ENCODE measurements at regions not wholly inside any gene's neighbourhood (a gene's known extent, or its start where the extent isn't known, plus 50 kb on each side); places are given as distances from the start of the nearest gene placed in this dataset.

DNA sequence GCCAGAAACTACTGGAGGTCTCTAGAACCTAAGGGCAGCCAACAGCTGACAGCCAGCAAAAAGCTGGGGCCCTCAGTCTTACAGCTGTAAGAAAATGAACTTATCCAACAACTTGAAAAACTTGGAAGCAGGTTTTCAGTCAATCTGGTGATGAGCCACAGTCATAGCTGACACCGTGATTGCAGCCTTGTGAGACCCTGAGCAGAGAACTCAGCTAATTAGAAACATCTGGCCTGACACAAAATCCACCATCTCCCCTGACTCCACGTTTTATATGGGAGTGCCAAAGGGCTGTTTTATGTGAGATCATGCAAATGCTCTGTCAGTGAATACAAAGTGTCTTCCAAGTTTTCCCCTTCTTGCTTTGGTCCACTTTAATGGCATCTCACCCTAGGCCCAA is 198.8 kb upstream of the DCAF8L1 start:
- TF ChIP-seq, protein P1, sequence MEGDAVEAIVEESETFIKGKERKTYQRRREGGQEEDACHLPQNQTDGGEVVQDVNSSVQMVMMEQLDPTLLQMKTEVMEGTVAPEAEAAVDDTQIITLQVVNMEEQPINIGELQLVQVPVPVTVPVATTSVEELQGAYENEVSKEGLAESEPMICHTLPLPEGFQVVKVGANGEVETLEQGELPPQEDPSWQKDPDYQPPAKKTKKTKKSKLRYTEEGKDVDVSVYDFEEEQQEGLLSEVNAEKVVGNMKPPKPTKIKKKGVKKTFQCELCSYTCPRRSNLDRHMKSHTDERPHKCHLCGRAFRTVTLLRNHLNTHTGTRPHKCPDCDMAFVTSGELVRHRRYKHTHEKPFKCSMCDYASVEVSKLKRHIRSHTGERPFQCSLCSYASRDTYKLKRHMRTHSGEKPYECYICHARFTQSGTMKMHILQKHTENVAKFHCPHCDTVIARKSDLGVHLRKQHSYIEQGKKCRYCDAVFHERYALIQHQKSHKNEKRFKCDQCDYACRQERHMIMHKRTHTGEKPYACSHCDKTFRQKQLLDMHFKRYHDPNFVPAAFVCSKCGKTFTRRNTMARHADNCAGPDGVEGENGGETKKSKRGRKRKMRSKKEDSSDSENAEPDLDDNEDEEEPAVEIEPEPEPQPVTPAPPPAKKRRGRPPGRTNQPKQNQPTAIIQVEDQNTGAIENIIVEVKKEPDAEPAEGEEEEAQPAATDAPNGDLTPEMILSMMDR (optimal IDR thresholded peaks at IDR 0.05 in 1 of 3, IDR thresholded peaks at IDR 0.05 in 1 of 3, conservative IDR thresholded peaks at IDR 0.05 in 1 of 3; ENCODE audit: extremely low read depth in 1 of 3, insufficient read depth in 2 of 3, low read length in 3 of 3): no peak
- no peak for TF ChIP-seq EZH2 (IDR thresholded peaks at IDR 0.05; ENCODE audit: low read length)

Measured in keratinocyte (primary cell).